Kidney (tissue), 13 donors: ENCODE measurements at regions not wholly inside any gene's neighbourhood (a gene's known extent, or its start where the extent isn't known, plus 50 kb on each side); places are given as distances from the start of the nearest gene placed in this dataset.

Experiments
- DNase-seq, 5 donors: peaks; one replicate each; pipeline ENCODE4 v3.0.0-alpha.2; 2013 to 2020
- FAIRE-seq: peaks from 2 replicates; lab custom pipeline; 2012; peaks lifted over from hg19 to GRCh38; lab: Jason Lieb, UNC
- H3K27ac ChIP-seq, 2 donors: one replicate each; pipeline ENCODE4 v1.7.0; 2013; ENCODE audit warnings: low read depth in 2 of 2, low read length in 2 of 2, inconsistent platforms in 1 of 2
- H3K27me3 ChIP-seq: one replicate; pipeline ENCODE4 v1.7.1; 2013; ENCODE audit warnings: low read length, inconsistent platforms; ENCODE audit not compliant: control insufficient read depth, insufficient read depth
- H3K36me3 ChIP-seq, 3 donors: one replicate each; pipeline versions ENCODE4 v1.7.0 to v1.7.1; 2013; ENCODE audit warnings: low read length in 3 of 3, control low read depth in 1 of 3, inconsistent platforms in 1 of 3; ENCODE audit not compliant: insufficient read depth in 3 of 3, control insufficient read depth in 2 of 3
- H3K4me1 ChIP-seq, 3 donors: one replicate each; pipeline versions ENCODE4 v1.7.0 to v1.7.1; 2013; ENCODE audit warnings: low read length in 3 of 3, inconsistent platforms in 1 of 3, low read depth in 1 of 3; ENCODE audit not compliant: control insufficient read depth in 2 of 3, insufficient read depth in 2 of 3
- H3K4me3 ChIP-seq, 3 donors: one replicate each; pipeline versions ENCODE4 v1.7.0 to v1.8.1; 2013; ENCODE audit warnings: low read length in 3 of 3, control low read depth in 1 of 3, inconsistent platforms in 1 of 3
- H3K9ac ChIP-seq, 3 donors: one replicate each; pipeline versions ENCODE4 v1.7.0 to v1.7.1; 2013; ENCODE audit warnings: low read length in 3 of 3, control low read depth in 1 of 3, inconsistent platforms in 1 of 3
- H3K9me3 ChIP-seq, 3 donors: one replicate each; pipeline versions ENCODE4 v1.7.0 to v1.7.1; 2013; ENCODE audit warnings: low read length in 3 of 3, control low read depth in 1 of 3, inconsistent platforms in 1 of 3; ENCODE audit not compliant: control insufficient read depth in 2 of 3, insufficient read depth in 1 of 3
- CTCF ChIP-seq: IDR thresholded peaks from 3 replicates; pipeline ENCODE4 v1.5.1; 2012; ENCODE audit warnings: mild to moderate bottlenecking, moderate library complexity, borderline replicate concordance; ENCODE audit not compliant: insufficient read depth; ENCODE audit errors: extremely low read depth
- intact Hi-C: fragments of 100-400 bp; cut with DNase I; formaldehyde crosslinking; loops from one replicate; pipeline ENCODE4 v1.11.1; 2022
- donor health status: control.
- donor health status: control.
- donor health status: control.
- donor health status: control.
- donor health status: control.
- donor health status: DM: yes; HTN: yes; CAD: no.
- donor health status: Normal renal cell carcinoma (clear cell type).

GRCh38 chr16:85171004-85171758 lies 58.9 kb upstream of the CIBAR2 start:
- Histone ChIP-seq H3K9ac (peak overlapping the region in 1 of 3 donors; percentile 24), H3K4me1 (peaks cover 5 to 57% (median 22%) of the 10 kb centered on the region in 3 donors), H3K36me3 (no peaks in the 10 kb centered on the region), H3K27me3 (no peaks in the 10 kb centered on the region), H3K9me3 (no peaks in the 10 kb centered on the region), H3K27ac (peak overlapping the region in 1 of 2 donors; percentile 22), H3K4me3 (peak overlapping the region; percentile 33 to 61 (median 54))
- peak in 1 of 5 donors; percentile 69 for DNase-seq
- no peak for FAIRE-seq
- TF ChIP-seq CTCF = no peak
- intact Hi-C loops = no loop called here

- DNase-seq (peak in 1 of 5 donors; percentile 65), FAIRE-seq (no peak)
- peak overlapping the region; percentile 33 to 61 (median 54) for H3K4me3 ChIP-seq
- H3K9me3 ChIP-seq = no peaks in the 10 kb centered on the region
- no peaks in the 10 kb centered on the region for H3K36me3 ChIP-seq
- H3K27ac ChIP-seq = peak overlapping the region; percentile 22 to 34
- intact Hi-C loops = no loop called here
- H3K27me3 ChIP-seq = no peaks in the 10 kb centered on the region
- H3K4me1 ChIP-seq = peaks cover 5 to 50% (median 22%) of the 10 kb centered on the region in 3 donors
- H3K9ac ChIP-seq = peak overlapping the region; percentile 13 to 24 (median 18)
- no peak for TF ChIP-seq CTCF
Measured at GRCh38 chr16:85171759-85172454, 59.6 kb upstream of the CIBAR2 start.

GRCh38 chr16:85172455-85173145 lies 60.3 kb upstream of the CIBAR2 start:
- DNase-seq (peak in 4 of 5 donors; percentile 74 to 83 (median 80)), FAIRE-seq (no peak)
- Histone ChIP-seq H3K9ac (peak overlapping the region in 2 of 3 donors; percentile 13 to 18), H3K27ac (peak overlapping the region in 1 of 2 donors; percentile 34), H3K27me3 (no peaks in the 10 kb centered on the region), H3K4me3 (peak overlapping the region; percentile 54 to 61 (median 59)), H3K36me3 (no peaks in the 10 kb centered on the region), H3K4me1 (peaks cover 5 to 44% (median 19%) of the 10 kb centered on the region in 3 donors), H3K9me3 (no peaks in the 10 kb centered on the region)
- peak; percentile 29 for TF ChIP-seq CTCF
- intact Hi-C loops = no loop called here
